Right cardiac atrium (tissue), 5 donors: ENCODE measurements at regions not wholly inside any gene's neighbourhood (a gene's known extent, or its start where the extent isn't known, plus 50 kb on each side); places are given as distances from the start of the nearest gene placed in this dataset.

Experiments used
- ATAC-seq, 2 donors: fragments of 200-7000 bp; cut with Tn5 transposase; one replicate each; pipeline versions ENCODE4 v1.8.0 to v1.9.1; 2020; ENCODE audit warnings: moderate library complexity in 2 of 2, mild to moderate bottlenecking in 1 of 2
- DNase-seq, 3 donors: peaks; one replicate each; pipeline ENCODE4 v3.0.0-alpha.2; 2020
- H3K27ac ChIP-seq: one replicate; pipeline ENCODE4 v1.5.1; 2013; ENCODE audit warnings: mild to moderate bottlenecking, low read length, control low read depth, moderate library complexity
- H3K27me3 ChIP-seq: one replicate; pipeline ENCODE4 v1.6.1; 2013; ENCODE audit not compliant: control insufficient read depth, insufficient read depth
- H3K4me1 ChIP-seq: one replicate; pipeline ENCODE4 v1.6.1; 2013; ENCODE audit warnings: low read length; ENCODE audit not compliant: control insufficient read depth, insufficient read depth
- H3K4me3 ChIP-seq: one replicate; pipeline ENCODE4 v1.5.1; 2013; ENCODE audit warnings: low read length, control low read depth
- H3K9me3 ChIP-seq: one replicate; pipeline ENCODE4 v1.6.1; 2013; ENCODE audit warnings: low read length; ENCODE audit not compliant: control insufficient read depth
- WGBS: extraction: QIAGEN DNeasy Blood & Tissue Kit; methylation state at CpG from one replicate; pipeline ENCODE4 v1.1.7; 2013; 5-methylcytosine and 5-hydroxymethylcytosine counted together
- intact Hi-C, 4 donors: fragments of 100-400 bp; cut with DNase I; formaldehyde crosslinking; loops; one replicate each; pipeline versions ENCODE4 v1.11.0 to v1.14.0; 2022 to 2023
- donor health status: healthy with polysubstance abuse.
- donor health status: DM: no; HTN: yes; CAD: no.
- donor health status: DM: no; HTN: no; CAD: no.
- donor health status: DM: no; HTN: yes; CAD: no; lungs with severe emphysema.
- donor health status: DM: yes; HTN: yes; CAD: no.

GRCh38 chr3:187906920-187907319 lies 161.7 kb upstream of the BCL6 start:
- H3K27me3 ChIP-seq, result no peaks in the 10 kb centered on the region
- ATAC-seq (no peak), DNase-seq (no peak)
- no peak overlapping the region for H3K27ac ChIP-seq
- no peaks in the 10 kb centered on the region for H3K4me1 ChIP-seq
- intact Hi-C loops, result no loop called here
- no peaks in the 10 kb centered on the region for H3K9me3 ChIP-seq
- 72% methylated on average over 5 of the region's 5 CpGs for WGBS
- H3K4me3 ChIP-seq, result no peak overlapping the region

DNA sequence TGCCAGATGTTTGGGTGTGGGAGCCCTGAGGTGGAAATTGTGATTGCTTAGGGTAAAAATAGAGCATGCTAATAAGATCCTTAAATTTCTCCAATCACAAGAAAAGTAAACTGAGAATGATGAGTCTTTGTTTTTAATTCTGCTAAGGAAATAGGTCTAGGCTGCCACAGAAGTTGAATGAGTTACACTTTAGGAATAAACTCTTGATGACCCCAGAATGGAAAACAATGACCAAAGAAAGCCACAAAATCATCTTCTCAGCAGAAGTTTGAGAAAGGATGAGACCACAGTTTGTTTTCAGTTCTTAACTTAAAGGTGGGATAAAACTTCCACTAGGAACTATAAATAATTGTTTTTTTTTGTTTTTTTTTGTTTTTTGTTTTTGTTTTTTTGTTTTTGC lies 164.6 kb upstream of the BCL6 start:
- Histone ChIP-seq H3K27ac (no peak overlapping the region), H3K4me1 (peaks cover 4% of the 10 kb centered on the region), H3K27me3 (no peaks in the 10 kb centered on the region), H3K4me3 (no peak overlapping the region), H3K9me3 (no peaks in the 10 kb centered on the region)
- DNase-seq, result no peak
- ATAC-seq, result no peak
- intact Hi-C loops, result no loop called here

DNA sequence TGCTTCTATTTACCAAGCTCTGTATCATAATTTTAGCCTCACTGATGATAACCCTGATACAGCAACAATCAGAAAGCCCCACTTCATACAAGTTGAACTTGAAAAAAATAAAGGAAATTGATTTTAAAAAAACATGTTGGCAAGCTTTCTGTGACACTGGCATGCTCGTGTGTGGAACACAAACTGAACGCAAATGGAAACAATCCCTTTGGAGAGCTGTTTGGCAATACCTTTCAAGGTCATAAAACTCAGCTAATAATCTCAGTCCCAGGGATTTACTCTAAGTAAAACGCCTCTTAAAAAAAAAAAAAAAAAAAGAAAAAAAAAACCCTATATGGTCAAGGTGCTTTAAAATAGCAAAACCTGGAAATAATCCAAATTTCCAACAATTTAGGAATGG lies 166.7 kb upstream of the BCL6 start:
- Histone ChIP-seq H3K4me3 (no peak overlapping the region), H3K9me3 (no peaks in the 10 kb centered on the region), H3K27me3 (no peaks in the 10 kb centered on the region), H3K27ac (no peak overlapping the region), H3K4me1 (peaks cover 9% of the 10 kb centered on the region)
- WGBS, result 58% methylated on average over 3 of the region's 3 CpGs
- ATAC-seq (no peak), DNase-seq (no peak)
- intact Hi-C loops, result no loop called here

DNA sequence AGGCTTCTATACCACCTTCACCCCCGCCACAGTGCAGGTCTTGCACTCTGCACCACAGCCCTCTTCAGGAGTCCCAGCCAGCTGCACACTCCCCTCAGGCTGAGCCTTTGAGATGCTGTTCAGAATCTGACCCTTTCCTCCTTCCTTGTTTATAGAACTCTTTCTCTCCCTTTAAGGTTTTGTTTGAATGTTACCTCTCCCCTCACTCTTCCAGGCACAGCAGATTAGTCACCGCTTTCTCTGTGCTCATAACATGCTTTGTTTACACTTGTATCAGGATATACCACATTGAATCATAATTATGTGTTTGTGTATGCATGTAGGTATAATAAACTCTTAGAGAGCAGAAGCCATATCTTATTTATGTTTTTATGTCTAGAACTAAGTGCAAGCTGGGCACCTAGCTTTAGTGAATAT lies 168.4 kb upstream of the BCL6 start:
- no peaks in the 10 kb centered on the region for H3K9me3 ChIP-seq
- no peak overlapping the region for H3K4me3 ChIP-seq
- intact Hi-C loops, result no loop called here
- H3K27me3 ChIP-seq, result no peaks in the 10 kb centered on the region
- ATAC-seq (no peak), DNase-seq (no peak)
- H3K27ac ChIP-seq, result no peak overlapping the region
- peaks cover 10% of the 10 kb centered on the region for H3K4me1 ChIP-seq
- 87% methylated on average over 2 of the region's 2 CpGs for WGBS

- Histone ChIP-seq H3K4me1 (peaks cover 10% of the 10 kb centered on the region), H3K27me3 (no peaks in the 10 kb centered on the region), H3K4me3 (no peak overlapping the region), H3K9me3 (no peaks in the 10 kb centered on the region), H3K27ac (peak overlapping the region; percentile 76)
- intact Hi-C loops, result no loop called here
- WGBS, result 65% methylated on average over 7 of the region's 7 CpGs
- DNase-seq (no peak), ATAC-seq (peak; percentile 57 to 58)
Observed at GRCh38 chr3:187914231-187914630, 169.0 kb upstream of the BCL6 start.

DNA sequence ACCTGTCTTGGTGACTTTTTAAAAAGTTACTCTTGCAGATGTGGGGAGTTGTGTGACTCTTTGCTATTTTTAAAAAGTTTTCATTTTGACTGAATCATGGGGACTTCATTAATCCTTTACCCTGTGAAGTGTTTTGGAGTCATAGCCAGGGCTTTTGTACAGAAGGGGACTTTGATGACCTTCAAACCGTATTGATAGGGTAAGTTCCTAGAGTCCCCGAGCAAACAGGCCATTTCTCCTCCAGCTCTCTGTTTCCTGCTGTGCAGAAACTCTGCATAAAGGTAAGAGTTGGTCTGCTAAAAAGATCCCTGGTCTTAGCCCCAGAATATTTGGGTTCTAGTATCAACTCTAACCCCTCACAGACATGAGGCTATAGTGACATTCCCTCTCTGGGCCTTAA lies 170.8 kb upstream of the BCL6 start:
- intact Hi-C loops, result no loop called here

DNA sequence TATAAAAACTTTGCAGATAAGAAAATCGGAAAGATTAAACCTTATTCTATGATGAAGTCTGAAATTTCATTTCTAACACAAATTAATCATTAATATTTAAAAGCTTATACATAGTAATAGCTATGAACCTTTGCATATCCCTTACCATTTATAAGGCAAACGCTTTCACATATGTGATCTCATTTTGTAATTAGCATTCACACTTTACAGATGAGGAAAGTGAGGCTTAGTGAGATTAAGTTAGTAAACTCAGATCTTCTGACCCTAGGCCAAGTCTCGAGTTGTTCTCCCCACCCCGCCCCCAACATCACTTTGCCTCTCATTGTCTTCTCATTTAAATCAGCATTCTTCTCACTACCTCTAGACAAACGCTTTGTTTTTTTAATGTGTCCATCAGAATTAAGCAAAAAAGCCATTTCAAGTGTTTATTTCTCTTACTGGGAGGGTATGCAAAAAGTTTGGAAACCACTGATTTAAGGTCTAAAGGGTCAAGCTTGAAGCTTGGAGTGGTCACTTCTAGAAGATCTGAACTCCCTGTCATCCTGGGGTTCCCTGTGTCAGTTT lies 172.9 kb upstream of the BCL6 start:
- WGBS, result 61% methylated on average over 5 of the region's 5 CpGs
- no peaks in the 10 kb centered on the region for H3K9me3 ChIP-seq
- no peak overlapping the region for H3K4me3 ChIP-seq
- no peak for DNase-seq
- no peaks in the 10 kb centered on the region for H3K27me3 ChIP-seq
- H3K4me1 ChIP-seq, result peaks cover 10% of the 10 kb centered on the region
- H3K27ac ChIP-seq, result no peak overlapping the region
- no peak for ATAC-seq
- intact Hi-C loops, result no loop called here

More for the DNA sequence above, 170.8 kb upstream of the BCL6 start:
- no peak for DNase-seq
- Histone ChIP-seq H3K9me3 (no peaks in the 10 kb centered on the region), H3K27me3 (no peaks in the 10 kb centered on the region), H3K27ac (no peak overlapping the region), H3K4me1 (peaks cover 10% of the 10 kb centered on the region), H3K4me3 (no peak overlapping the region)
- 47% methylated on average over 2 of the region's 2 CpGs for WGBS
- no peak for ATAC-seq

DNA sequence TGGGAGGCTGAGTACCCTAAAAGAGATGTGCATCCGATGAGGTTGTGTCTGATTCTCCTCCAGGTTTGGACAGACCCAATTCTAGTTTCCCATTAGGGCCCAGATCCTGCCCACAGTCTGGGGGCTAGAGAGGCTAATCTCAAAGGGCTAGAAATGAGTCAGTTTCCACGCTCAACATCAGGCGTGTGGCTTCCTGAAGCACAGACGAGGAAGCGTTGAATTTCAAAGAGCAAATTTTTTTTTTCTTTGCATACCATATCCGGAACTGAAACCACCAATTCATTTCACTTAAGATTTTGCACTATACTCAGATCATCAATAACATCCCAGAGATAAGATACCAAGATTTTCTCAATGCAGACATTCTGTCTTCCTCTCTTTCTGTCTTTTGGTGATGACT lies 173.8 kb upstream of the BCL6 start:
- Histone ChIP-seq H3K9me3 (no peaks in the 10 kb centered on the region), H3K4me1 (peaks cover 8% of the 10 kb centered on the region), H3K4me3 (no peak overlapping the region), H3K27ac (no peak overlapping the region), H3K27me3 (no peaks in the 10 kb centered on the region)
- ATAC-seq, result no peak
- DNase-seq, result no peak
- intact Hi-C loops, result no loop called here
- 61% methylated on average over 6 of the region's 6 CpGs for WGBS

DNA sequence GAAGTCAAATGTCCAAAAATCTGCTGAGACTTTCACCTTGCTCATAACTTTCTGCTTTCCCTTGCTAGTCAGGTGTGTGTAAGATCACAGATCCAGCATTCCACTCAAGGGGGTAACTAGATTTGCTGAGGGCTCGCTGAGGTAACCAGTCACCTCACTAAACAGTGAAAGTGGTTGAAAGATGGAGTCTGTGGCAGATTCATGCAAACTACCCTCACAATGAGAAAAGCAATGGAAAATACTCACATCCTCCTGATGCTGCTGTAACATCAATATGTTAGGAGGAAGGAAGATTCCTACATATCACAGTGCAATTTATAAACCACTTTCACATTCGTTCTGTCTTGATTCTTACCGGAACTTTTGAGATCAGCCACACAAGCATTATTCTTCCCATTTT lies 174.3 kb upstream of the BCL6 start:
- ATAC-seq (no peak), DNase-seq (no peak)
- H3K4me3 ChIP-seq, result no peak overlapping the region
- H3K4me1 ChIP-seq, result peaks cover 6% of the 10 kb centered on the region
- H3K27me3 ChIP-seq, result no peaks in the 10 kb centered on the region
- no peaks in the 10 kb centered on the region for H3K9me3 ChIP-seq
- no peak overlapping the region for H3K27ac ChIP-seq
- WGBS, result 86% methylated on average over 3 of the region's 3 CpGs
- intact Hi-C loops, result no loop called here

GRCh38 chr3:187920030-187920429 lies 174.8 kb upstream of the BCL6 start:
- Histone ChIP-seq H3K4me3 (no peak overlapping the region), H3K27me3 (no peaks in the 10 kb centered on the region)

GRCh38 chr3:187920913-187921312 lies 175.6 kb upstream of the BCL6 start:
- ATAC-seq (no peak), DNase-seq (no peak)
- 73% methylated on average over 6 of the region's 6 CpGs for WGBS
- H3K4me1 ChIP-seq, result peaks cover 1% of the 10 kb centered on the region
- H3K9me3 ChIP-seq, result no peaks in the 10 kb centered on the region
- intact Hi-C loops, result loop anchor here in 1 of 4 donors (10.0 kb wide), 1 partner anchor 166 kb away; no protein-coding TSS in a partner anchor
- H3K4me3 ChIP-seq, result no peak overlapping the region
- no peaks in the 10 kb centered on the region for H3K27me3 ChIP-seq
- H3K27ac ChIP-seq, result no peak overlapping the region

More at GRCh38 chr3:187920030-187920429, 174.8 kb upstream of the BCL6 start:
- no peaks in the 10 kb centered on the region for H3K9me3 ChIP-seq
- intact Hi-C loops, result loop anchor here in 1 of 4 donors (10.0 kb wide), 1 partner anchor 165 kb away; no protein-coding TSS in a partner anchor
- 88% methylated on average over 1 of the region's 1 CpG for WGBS
- no peak for ATAC-seq
- no peak for DNase-seq
- peaks cover 6% of the 10 kb centered on the region for H3K4me1 ChIP-seq
- H3K27ac ChIP-seq, result no peak overlapping the region
